OCI-LY7 (cell line): ENCODE measurements at regions not wholly inside any gene's neighbourhood (a gene's known extent, or its start where the extent isn't known, plus 50 kb on each side); places are given as distances from the start of the nearest gene placed in this dataset.

Source experiments
- BruUV-seq: library from RNA; stranded (reverse); fragments of 400-500 nt; replicated peaks from 2 replicates; lab custom pipeline; 2021; lab: Mats Ljungman, UMichigan
- CTCF ChIA-PET: fragments of 300-600 bp; sonication (Branson Sonifier 250); formaldehyde crosslinking; loops from one replicate; lab custom pipeline; 2022; ENCODE audit warnings: antibody characterized with exemption; ENCODE audit not compliant: unreplicated experiment; lab: Charles Lee
- POLR2A ChIA-PET: fragments of 300-600 bp; sonication (Branson Sonifier 250); formaldehyde crosslinking; loops from one replicate; lab custom pipeline; 2022; ENCODE audit warnings: antibody characterized with exemption; lab: Charles Lee
- DNase-seq: peaks from one replicate; pipeline ENCODE4 v3.0.0-alpha.2; 2015; ENCODE audit warnings: low spot score
- H2AFZ ChIP-seq: fragments of 200-600 bp; sonication (generic), shearing (Covaris generic); 2 replicates; pipeline ENCODE4 v1.6.1; 2014; ENCODE audit warnings: mild to moderate bottlenecking, antibody characterized with exemption, low read length, moderate library complexity
- H3K27ac ChIP-seq: fragments of 200-600 bp; sonication (generic); 2 replicates; pipeline ENCODE4 v1.5.1; 2014; ENCODE audit warnings: mixed run types, low read depth, mild to moderate bottlenecking, moderate library complexity, low read length, inconsistent platforms; ENCODE audit not compliant: poor library complexity, severe bottlenecking
- H3K36me3 ChIP-seq: fragments of 200-600 bp; sonication (generic); 2 replicates; pipeline ENCODE4 v1.6.1; 2014; ENCODE audit warnings: mild to moderate bottlenecking, antibody characterized with exemption, low read length, moderate library complexity, mixed read lengths; ENCODE audit not compliant: insufficient read depth
- H3K4me1 ChIP-seq: fragments of 200-600 bp; sonication (generic); 2 replicates; pipeline ENCODE4 v1.5.1; 2014; ENCODE audit warnings: mild to moderate bottlenecking, low read length; ENCODE audit not compliant: insufficient read depth, poor library complexity, severe bottlenecking
- H3K4me2 ChIP-seq: fragments of 200-600 bp; sonication (generic); 2 replicates; pipeline ENCODE4 v1.6.1; 2014; ENCODE audit warnings: mild to moderate bottlenecking, low read length
- H3K4me3 ChIP-seq: fragments of 200-600 bp; sonication (generic); 2 replicates; pipeline ENCODE4 v1.5.1; 2014; ENCODE audit warnings: mild to moderate bottlenecking, low read depth, low read length; ENCODE audit not compliant: poor library complexity, severe bottlenecking
- H3K79me2 ChIP-seq: fragments of 200-600 bp; sonication (generic); 2 replicates; pipeline ENCODE4 v1.6.1; 2016; ENCODE audit warnings: low read depth, mild to moderate bottlenecking, low read length, moderate library complexity, mixed read lengths; ENCODE audit not compliant: insufficient read depth
- H3K9me2 ChIP-seq: fragments of 200-600 bp; sonication (generic); 2 replicates; pipeline ENCODE4 v1.6.1; 2016; ENCODE audit warnings: mild to moderate bottlenecking, low read length, mixed read lengths; ENCODE audit not compliant: insufficient read depth
- H3K9me3 ChIP-seq: fragments of 200-600 bp; sonication (generic); 2 replicates; pipeline ENCODE4 v1.6.1; 2014; ENCODE audit warnings: mild to moderate bottlenecking, mixed run types, low read length, mixed read lengths
- H4K20me1 ChIP-seq: fragments of 200-600 bp; sonication (generic); 2 replicates; pipeline ENCODE4 v1.6.1; 2014; ENCODE audit warnings: mild to moderate bottlenecking, antibody characterized with exemption, low read length, moderate library complexity, mixed read lengths; ENCODE audit not compliant: insufficient read depth
- EZH2phosphoT487 ChIP-seq: fragments of 200-600 bp; sonication (generic); IDR thresholded peaks from 2 replicates; pipeline ENCODE4 v1.6.1; 2018; ENCODE audit warnings: low read depth, borderline replicate concordance, mild to moderate bottlenecking, mixed run types, antibody characterized with exemption, low read length, moderate library complexity, mixed read lengths
- intact Hi-C: fragments of 100-400 bp; cut with micrococcal nuclease; formaldehyde crosslinking; loops from one replicate; pipeline ENCODE4 v1.10.0; 2022; ENCODE audit not compliant: unreplicated experiment
- TF ChIP-seq, protein P1 (sequence below): fragments of 200-600 bp; sonication (generic); conservative IDR thresholded peaks from 2 replicates; pipeline ENCODE4 v1.5.1; 2014; ENCODE audit warnings: mild to moderate bottlenecking, antibody characterized with exemption, low read length, moderate library complexity, mixed read lengths

GRCh38 chr20:24112360-24112759, 123.8 kb upstream of the GGTLC1 start:
- Histone ChIP-seq H3K4me3 (no peak overlapping the region), H3K4me1 (no peaks in the 10 kb centered on the region), H3K4me2 (no peak overlapping the region), H3K9me2 (no peaks in the 10 kb centered on the region), H4K20me1 (no peaks in the 10 kb centered on the region), H3K27ac (no peak overlapping the region), H3K36me3 (no peaks in the 10 kb centered on the region), H3K79me2 (no peaks in the 10 kb centered on the region), H3K9me3 (no peaks in the 10 kb centered on the region), H2AFZ (no peak overlapping the region)
- ChIA-PET CTCF (no interaction called here), POLR2A (no interaction called here)
- intact Hi-C loops: no loop called here
- DNase-seq: no peak
- TF ChIP-seq, protein P1, sequence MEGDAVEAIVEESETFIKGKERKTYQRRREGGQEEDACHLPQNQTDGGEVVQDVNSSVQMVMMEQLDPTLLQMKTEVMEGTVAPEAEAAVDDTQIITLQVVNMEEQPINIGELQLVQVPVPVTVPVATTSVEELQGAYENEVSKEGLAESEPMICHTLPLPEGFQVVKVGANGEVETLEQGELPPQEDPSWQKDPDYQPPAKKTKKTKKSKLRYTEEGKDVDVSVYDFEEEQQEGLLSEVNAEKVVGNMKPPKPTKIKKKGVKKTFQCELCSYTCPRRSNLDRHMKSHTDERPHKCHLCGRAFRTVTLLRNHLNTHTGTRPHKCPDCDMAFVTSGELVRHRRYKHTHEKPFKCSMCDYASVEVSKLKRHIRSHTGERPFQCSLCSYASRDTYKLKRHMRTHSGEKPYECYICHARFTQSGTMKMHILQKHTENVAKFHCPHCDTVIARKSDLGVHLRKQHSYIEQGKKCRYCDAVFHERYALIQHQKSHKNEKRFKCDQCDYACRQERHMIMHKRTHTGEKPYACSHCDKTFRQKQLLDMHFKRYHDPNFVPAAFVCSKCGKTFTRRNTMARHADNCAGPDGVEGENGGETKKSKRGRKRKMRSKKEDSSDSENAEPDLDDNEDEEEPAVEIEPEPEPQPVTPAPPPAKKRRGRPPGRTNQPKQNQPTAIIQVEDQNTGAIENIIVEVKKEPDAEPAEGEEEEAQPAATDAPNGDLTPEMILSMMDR: no peak
- TF ChIP-seq EZH2phosphoT487: no peak
- BruUV-seq: no TSS peak

DNA sequence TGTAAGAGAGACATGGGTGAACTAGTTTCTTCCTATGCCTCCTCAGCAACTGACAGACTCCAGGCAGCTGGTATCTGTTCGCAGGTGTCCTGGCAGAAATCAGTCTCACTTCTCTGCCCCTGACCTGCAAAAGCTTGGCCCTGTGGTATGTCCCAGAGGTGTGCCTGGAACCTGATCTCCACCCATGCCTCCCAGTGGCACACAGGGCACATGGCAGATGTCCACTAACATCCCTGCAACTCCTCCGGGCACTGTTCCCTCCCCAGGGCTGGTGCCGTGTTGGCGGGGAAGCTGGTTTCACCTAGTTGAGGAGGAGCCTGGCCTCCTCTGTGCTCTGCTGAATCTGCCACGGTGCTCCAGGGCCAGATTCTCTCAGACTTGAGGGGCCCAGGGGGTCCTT, 123.3 kb upstream of the GGTLC1 start:
- no TSS peak for BruUV-seq
- Histone ChIP-seq H3K79me2 (no peaks in the 10 kb centered on the region), H3K36me3 (no peaks in the 10 kb centered on the region), H4K20me1 (no peaks in the 10 kb centered on the region), H3K27ac (no peak overlapping the region), H2AFZ (no peak overlapping the region), H3K9me3 (no peaks in the 10 kb centered on the region), H3K4me2 (no peak overlapping the region), H3K9me2 (no peaks in the 10 kb centered on the region), H3K4me3 (no peak overlapping the region), H3K4me1 (no peaks in the 10 kb centered on the region)
- TF ChIP-seq, protein P1: no peak
- POLR2A ChIA-PET: no interaction called here
- CTCF ChIA-PET: no interaction called here
- intact Hi-C loops: no loop called here
- no peak for DNase-seq

GRCh38 chr20:24109537-24109936, 121.0 kb upstream of the GGTLC1 start:
- H3K4me3 ChIP-seq: no peak overlapping the region
- POLR2A ChIA-PET: no interaction called here
- no peaks in the 10 kb centered on the region for H3K36me3 ChIP-seq
- no peaks in the 10 kb centered on the region for H3K79me2 ChIP-seq
- H2AFZ ChIP-seq: no peak overlapping the region
- BruUV-seq: no TSS peak
- CTCF ChIA-PET: no interaction called here
- no peak overlapping the region for H3K4me2 ChIP-seq
- TF ChIP-seq, protein P1: no peak
- no peak for TF ChIP-seq EZH2phosphoT487
- intact Hi-C loops: no loop called here
- no peak overlapping the region for H3K27ac ChIP-seq
- no peaks in the 10 kb centered on the region for H3K4me1 ChIP-seq
- no peak for DNase-seq
- no peaks in the 10 kb centered on the region for H4K20me1 ChIP-seq
- H3K9me2 ChIP-seq: no peaks in the 10 kb centered on the region
- no peaks in the 10 kb centered on the region for H3K9me3 ChIP-seq
